ENCODE measurements at regions not wholly inside any gene's neighbourhood (a gene's known extent, or its start where the extent isn't known, plus 50 kb on each side); places are given as distances from the start of the nearest gene placed in this dataset.

DNA sequence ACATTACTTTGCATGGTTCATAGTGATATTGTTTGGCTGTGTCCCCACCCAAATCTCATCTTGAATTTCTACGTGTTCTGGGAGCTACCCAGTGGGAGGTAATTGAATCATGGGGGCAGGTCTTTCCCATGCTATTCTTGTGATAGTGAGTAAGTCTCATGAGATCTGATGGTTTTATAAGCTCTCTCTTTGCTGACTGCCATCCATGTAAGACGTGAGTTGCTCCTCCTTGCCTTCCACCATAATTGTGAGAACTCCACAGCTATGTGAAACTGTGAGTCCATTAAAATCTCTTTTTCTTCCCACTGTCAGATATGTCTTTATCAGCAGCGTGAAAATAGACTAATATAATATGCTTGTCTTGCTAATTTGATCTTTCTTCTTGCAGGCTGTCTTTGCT lies 200.4 kb upstream of the NOX3 start:
- Histone ChIP-seq H3K36me3 (ENCODE audit: control insufficient read depth in 2 of 3, insufficient read depth in 3 of 3, low read length in 3 of 3) (no peaks in the 10 kb centered on the region), H3K4me3 (ENCODE audit: low read length) (no peak overlapping the region), H3K9me3 (ENCODE audit: control insufficient read depth in 2 of 3, low read length in 3 of 3) (no peaks in the 10 kb centered on the region), H3K27ac (ENCODE audit: low read depth, low read length) (no peak overlapping the region), H3K27me3 (ENCODE audit: control insufficient read depth in 2 of 2, insufficient read depth in 2 of 2, low read length in 2 of 2) (no peaks in the 10 kb centered on the region), H3K4me1 (ENCODE audit: control insufficient read depth in 2 of 2, insufficient read depth in 2 of 2, low read length in 2 of 2) (no peaks in the 10 kb centered on the region)
- Mint-ChIP-seq H3K4me3 (no peak overlapping the region), H3K4me1 (no peaks in the 10 kb centered on the region), H3K9me3 (peaks cover 0 to 12% (median 6%) of the 10 kb centered on the region in 11 donors), H3K27ac (no peak overlapping the region), H3K36me3 (no peaks in the 10 kb centered on the region), H3K27me3 (peaks cover 0 to 30% (median 9%) of the 10 kb centered on the region in 5 donors)
- no peak for DNase-seq
- CTCF ChIA-PET = no interaction called here
- intact Hi-C loops (cut with micrococcal nuclease) = no loop called here
- POLR2A ChIA-PET = no interaction called here
- ATAC-seq = no peak

DNA sequence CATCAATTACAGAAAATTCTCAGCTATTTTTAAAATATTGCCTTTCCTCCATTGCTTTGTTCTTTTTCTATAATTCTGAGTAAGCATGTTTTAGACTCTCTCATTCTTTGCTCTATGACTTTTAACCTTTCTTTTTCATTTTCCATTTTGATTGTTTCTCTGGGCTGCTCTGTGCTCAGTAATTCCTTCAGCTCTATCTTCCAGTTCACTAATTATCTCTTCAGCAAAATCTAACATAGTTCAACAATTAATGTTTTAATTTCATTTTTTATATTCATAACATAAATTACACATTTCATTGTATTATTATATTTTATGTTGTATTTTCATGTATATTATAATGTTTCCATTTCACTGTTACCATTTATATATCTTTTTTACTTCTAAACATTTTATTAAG lies 198.8 kb upstream of the NOX3 start:
- ATAC-seq = no peak
- Mint-ChIP-seq H3K27ac (no peak overlapping the region), H3K4me1 (no peaks in the 10 kb centered on the region), H3K4me3 (no peak overlapping the region), H3K36me3 (no peaks in the 10 kb centered on the region), H3K27me3 (peaks cover 0 to 30% (median 11%) of the 10 kb centered on the region in 5 donors), H3K9me3 (peaks cover 0 to 12% (median 6%) of the 10 kb centered on the region in 11 donors)
- POLR2A ChIA-PET = no interaction called here
- no peaks in the 10 kb centered on the region for H3K4me1 ChIP-seq (ENCODE audit: control insufficient read depth in 2 of 2, insufficient read depth in 2 of 2, low read length in 2 of 2)
- no peak for DNase-seq
- no peaks in the 10 kb centered on the region for H3K36me3 ChIP-seq (ENCODE audit: control insufficient read depth in 2 of 3, insufficient read depth in 3 of 3, low read length in 3 of 3)
- no peaks in the 10 kb centered on the region for H3K9me3 ChIP-seq (ENCODE audit: control insufficient read depth in 2 of 3, low read length in 3 of 3)
- intact Hi-C loops (cut with micrococcal nuclease) = no loop called here
- H3K27me3 ChIP-seq (ENCODE audit: control insufficient read depth in 2 of 2, insufficient read depth in 2 of 2, low read length in 2 of 2) = no peaks in the 10 kb centered on the region
- H3K27ac ChIP-seq (ENCODE audit: low read depth, low read length) = no peak overlapping the region
- CTCF ChIA-PET = interaction anchor here (0.6 kb wide), 1 partner anchor 95 kb away, joined by 3 read pairs; no protein-coding TSS in a partner anchor
- H3K4me3 ChIP-seq (ENCODE audit: low read length) = no peak overlapping the region

DNA sequence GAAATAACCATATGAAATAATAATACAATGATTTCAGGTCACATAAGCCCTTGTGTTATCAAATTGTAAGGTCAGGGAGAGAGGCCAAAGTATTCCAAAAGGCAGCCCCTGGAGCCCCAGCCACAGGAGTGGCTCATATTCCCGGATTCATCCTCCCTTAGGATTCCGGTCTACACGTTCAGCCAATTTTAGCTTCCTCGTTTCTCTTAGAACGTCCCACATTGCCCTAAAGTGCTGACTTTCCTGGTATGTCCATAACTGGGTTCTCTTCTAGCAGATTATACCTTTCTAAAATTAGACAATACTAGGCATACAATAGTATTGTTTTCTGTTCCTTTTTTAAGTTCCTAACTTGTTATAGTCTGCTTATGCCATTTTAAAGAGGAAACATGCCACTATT lies 192.7 kb upstream of the NOX3 start:
- no peak for ATAC-seq
- intact Hi-C loops (cut with micrococcal nuclease) = no loop called here
- Mint-ChIP-seq H3K9me3 (peaks cover 0 to 3% (median 0%) of the 10 kb centered on the region in 11 donors), H3K36me3 (no peaks in the 10 kb centered on the region), H3K27me3 (peaks cover 0 to 18% (median 6%) of the 10 kb centered on the region in 5 donors), H3K4me3 (no peak overlapping the region), H3K4me1 (peaks cover 0 to 9% (median 8%) of the 10 kb centered on the region in 7 donors), H3K27ac (no peak overlapping the region)
- no peak overlapping the region for H3K4me3 ChIP-seq (ENCODE audit: low read length)
- POLR2A ChIA-PET = no interaction called here
- H3K27ac ChIP-seq (ENCODE audit: low read depth, low read length) = no peak overlapping the region
- no peaks in the 10 kb centered on the region for H3K4me1 ChIP-seq (ENCODE audit: control insufficient read depth in 2 of 2, insufficient read depth in 2 of 2, low read length in 2 of 2)
- H3K36me3 ChIP-seq (ENCODE audit: control insufficient read depth in 2 of 3, insufficient read depth in 3 of 3, low read length in 3 of 3) = no peaks in the 10 kb centered on the region
- CTCF ChIA-PET = no interaction called here
- no peaks in the 10 kb centered on the region for H3K27me3 ChIP-seq (ENCODE audit: control insufficient read depth in 2 of 2, insufficient read depth in 2 of 2, low read length in 2 of 2)
- DNase-seq = no peak
- no peaks in the 10 kb centered on the region for H3K9me3 ChIP-seq (ENCODE audit: control insufficient read depth in 2 of 3, low read length in 3 of 3)

DNA sequence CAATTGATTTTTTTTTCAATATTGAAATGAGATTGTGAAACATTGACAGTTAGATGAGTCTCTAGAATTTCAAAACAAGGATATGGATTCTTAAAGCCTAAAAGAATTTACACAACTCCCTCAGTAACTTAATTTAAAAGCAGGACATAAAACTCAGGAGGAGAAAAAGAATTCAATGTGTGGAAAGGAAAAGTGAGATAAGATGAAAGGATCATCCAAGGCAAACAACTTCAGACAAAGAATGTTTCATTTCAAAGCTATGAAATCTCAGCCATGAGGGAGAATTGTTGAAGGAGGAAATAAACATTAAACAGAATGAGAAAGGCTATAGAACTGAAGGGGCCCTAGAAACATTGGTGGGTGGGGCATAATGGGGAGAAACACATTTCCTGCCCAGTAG lies 191.7 kb upstream of the NOX3 start:
- Mint-ChIP-seq H3K36me3 (peaks cover 0 to 4% (median 0%) of the 10 kb centered on the region in 5 donors), H3K27me3 (peaks cover 0 to 15% (median 6%) of the 10 kb centered on the region in 5 donors), H3K4me1 (peaks cover 0 to 9% (median 8%) of the 10 kb centered on the region in 7 donors), H3K9me3 (peaks cover 0 to 9% (median 2%) of the 10 kb centered on the region in 11 donors), H3K4me3 (no peak overlapping the region), H3K27ac (no peak overlapping the region)
- Histone ChIP-seq H3K4me1 (ENCODE audit: control insufficient read depth in 2 of 2, insufficient read depth in 2 of 2, low read length in 2 of 2) (no peaks in the 10 kb centered on the region), H3K4me3 (ENCODE audit: low read length) (no peak overlapping the region), H3K36me3 (ENCODE audit: control insufficient read depth in 2 of 3, insufficient read depth in 3 of 3, low read length in 3 of 3) (no peaks in the 10 kb centered on the region), H3K27me3 (ENCODE audit: control insufficient read depth in 2 of 2, insufficient read depth in 2 of 2, low read length in 2 of 2) (no peaks in the 10 kb centered on the region), H3K27ac (ENCODE audit: low read depth, low read length) (no peak overlapping the region), H3K9me3 (ENCODE audit: control insufficient read depth in 2 of 3, low read length in 3 of 3) (no peaks in the 10 kb centered on the region)
- intact Hi-C loops (cut with micrococcal nuclease) = no loop called here
- DNase-seq (no peak), ATAC-seq (no peak)
- ChIA-PET CTCF (interaction anchor here (0.7 kb wide), 1 partner anchor 982 kb away, joined by 3 read pairs; no protein-coding TSS in a partner anchor), POLR2A (no interaction called here)

DNA sequence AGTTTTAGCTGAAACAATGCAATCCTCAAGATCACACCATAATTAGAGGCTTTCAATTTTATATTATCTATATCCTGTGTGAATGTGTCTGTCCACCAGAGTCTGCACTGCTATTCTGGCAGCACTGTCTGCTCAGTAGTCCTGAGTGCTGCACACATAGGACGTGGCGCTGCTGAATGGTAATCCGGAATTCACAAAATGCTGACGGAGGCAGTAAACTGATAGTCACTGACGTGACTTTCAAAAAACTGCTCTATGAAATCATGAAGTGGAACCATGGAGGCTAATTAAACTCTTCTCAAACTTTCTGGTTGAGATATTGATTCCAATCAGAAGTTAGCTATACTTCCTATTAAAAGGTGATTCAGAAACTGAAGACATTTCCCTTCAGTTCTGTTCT lies 190.8 kb upstream of the NOX3 start:
- peaks cover 0 to 4% (median 0%) of the 10 kb centered on the region in 5 donors for H3K36me3 Mint-ChIP-seq
- H3K4me3 ChIP-seq (ENCODE audit: low read length) = no peak overlapping the region
- H3K9me3 ChIP-seq (ENCODE audit: control insufficient read depth in 2 of 3, low read length in 3 of 3) = no peaks in the 10 kb centered on the region
- H3K27ac Mint-ChIP-seq = no peak overlapping the region
- H3K4me1 Mint-ChIP-seq = peaks cover 0 to 9% (median 8%) of the 10 kb centered on the region in 7 donors
- intact Hi-C loops (cut with micrococcal nuclease) = no loop called here
- H3K36me3 ChIP-seq (ENCODE audit: control insufficient read depth in 2 of 3, insufficient read depth in 3 of 3, low read length in 3 of 3) = no peaks in the 10 kb centered on the region
- H3K27me3 Mint-ChIP-seq = peaks cover 0 to 15% (median 6%) of the 10 kb centered on the region in 5 donors
- H3K4me1 ChIP-seq (ENCODE audit: control insufficient read depth in 2 of 2, insufficient read depth in 2 of 2, low read length in 2 of 2) = no peaks in the 10 kb centered on the region
- ATAC-seq (no peak), DNase-seq (no peak)
- peaks cover 0 to 14% (median 6%) of the 10 kb centered on the region in 11 donors for H3K9me3 Mint-ChIP-seq
- no peak overlapping the region for H3K4me3 Mint-ChIP-seq
- no peaks in the 10 kb centered on the region for H3K27me3 ChIP-seq (ENCODE audit: control insufficient read depth in 2 of 2, insufficient read depth in 2 of 2, low read length in 2 of 2)
- ChIA-PET CTCF (no interaction called here), POLR2A (no interaction called here)
- H3K27ac ChIP-seq (ENCODE audit: low read depth, low read length) = no peak overlapping the region

DNA sequence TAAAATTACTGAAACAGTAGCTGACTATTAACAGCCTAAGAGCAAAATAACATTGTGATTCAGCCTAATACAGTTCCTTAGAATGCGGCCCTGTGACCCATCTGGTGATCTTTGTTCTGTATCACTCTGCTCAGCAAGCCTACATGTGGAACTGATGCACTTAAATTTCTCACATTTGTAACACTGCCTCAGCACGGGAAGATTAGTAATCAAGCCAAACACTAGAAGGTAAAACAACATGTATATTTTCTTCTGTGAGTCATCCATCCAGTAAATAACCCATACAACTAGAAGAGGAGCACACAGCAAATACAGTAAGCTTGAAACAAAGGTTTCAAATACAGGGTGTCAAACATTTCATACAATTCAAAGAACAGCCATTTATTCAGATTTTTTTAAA lies 189.7 kb upstream of the NOX3 start:
- intact Hi-C loops (cut with micrococcal nuclease) = no loop called here
- H3K4me3 ChIP-seq (ENCODE audit: low read length) = no peak overlapping the region
- H3K27me3 Mint-ChIP-seq = peaks cover 0 to 15% (median 4%) of the 10 kb centered on the region in 5 donors
- POLR2A ChIA-PET = no interaction called here
- no peaks in the 10 kb centered on the region for H3K4me1 ChIP-seq (ENCODE audit: control insufficient read depth in 2 of 2, insufficient read depth in 2 of 2, low read length in 2 of 2)
- H3K9me3 Mint-ChIP-seq = peaks cover 0 to 21% (median 10%) of the 10 kb centered on the region in 11 donors
- no peak overlapping the region for H3K27ac Mint-ChIP-seq
- no peak overlapping the region for H3K27ac ChIP-seq (ENCODE audit: low read depth, low read length)
- ATAC-seq = no peak
- no peaks in the 10 kb centered on the region for H3K9me3 ChIP-seq (ENCODE audit: control insufficient read depth in 2 of 3, low read length in 3 of 3)
- CTCF ChIA-PET = no interaction called here
- no peak for DNase-seq
- H3K27me3 ChIP-seq (ENCODE audit: control insufficient read depth in 2 of 2, insufficient read depth in 2 of 2, low read length in 2 of 2) = no peaks in the 10 kb centered on the region
- H3K36me3 Mint-ChIP-seq = peaks cover 0 to 4% (median 0%) of the 10 kb centered on the region in 5 donors
- no peaks in the 10 kb centered on the region for H3K36me3 ChIP-seq (ENCODE audit: control insufficient read depth in 2 of 3, insufficient read depth in 3 of 3, low read length in 3 of 3)
- peaks cover 0 to 9% (median 8%) of the 10 kb centered on the region in 7 donors for H3K4me1 Mint-ChIP-seq
- H3K4me3 Mint-ChIP-seq = no peak overlapping the region

DNA sequence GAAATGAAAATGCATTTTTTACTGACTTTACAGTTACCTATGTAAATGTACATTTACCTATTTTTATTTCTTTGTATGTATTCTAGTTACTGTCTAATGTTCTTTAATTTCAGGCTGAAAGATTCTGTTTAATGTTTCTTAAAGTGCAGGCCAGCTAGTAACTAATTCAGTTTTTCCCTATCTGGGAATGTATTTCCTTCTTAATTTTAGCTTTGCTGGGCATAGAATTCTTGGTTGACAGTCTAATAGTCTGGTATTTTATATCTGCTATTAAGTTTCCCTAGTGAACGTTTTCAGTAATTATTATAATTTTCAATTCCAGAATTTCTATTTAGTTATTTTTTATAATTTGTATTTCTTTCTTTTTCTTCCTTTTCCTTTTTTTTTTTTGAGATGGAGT lies 186.0 kb upstream of the NOX3 start:
- POLR2A ChIA-PET = interaction anchor here (0.7 kb wide), 2 partner anchors 48 to 1284 kb away, joined by 3 read pairs; no protein-coding TSS in a partner anchor
- H3K4me3 ChIP-seq (ENCODE audit: low read length) = no peak overlapping the region
- Mint-ChIP-seq H3K4me3 (no peak overlapping the region), H3K27ac (no peak overlapping the region), H3K4me1 (no peaks in the 10 kb centered on the region), H3K9me3 (peaks cover 0 to 21% (median 10%) of the 10 kb centered on the region in 11 donors), H3K36me3 (peaks cover 0 to 4% (median 0%) of the 10 kb centered on the region in 5 donors), H3K27me3 (peaks cover 0 to 10% (median 4%) of the 10 kb centered on the region in 5 donors)
- no peaks in the 10 kb centered on the region for H3K27me3 ChIP-seq (ENCODE audit: control insufficient read depth in 2 of 2, insufficient read depth in 2 of 2, low read length in 2 of 2)
- intact Hi-C loops (cut with micrococcal nuclease) = no loop called here
- no peak overlapping the region for H3K27ac ChIP-seq (ENCODE audit: low read depth, low read length)
- no peaks in the 10 kb centered on the region for H3K4me1 ChIP-seq (ENCODE audit: control insufficient read depth in 2 of 2, insufficient read depth in 2 of 2, low read length in 2 of 2)
- H3K36me3 ChIP-seq (ENCODE audit: control insufficient read depth in 2 of 3, insufficient read depth in 3 of 3, low read length in 3 of 3) = no peaks in the 10 kb centered on the region
- CTCF ChIA-PET = no interaction called here
- ATAC-seq = no peak
- DNase-seq = no peak
- H3K9me3 ChIP-seq (ENCODE audit: control insufficient read depth in 2 of 3, low read length in 3 of 3) = no peaks in the 10 kb centered on the region

All from naive thymus-derived CD4-positive, alpha-beta T cell (primary cell).